DMS53 treated with DMSO at 0.1 percent for 48 hours (cell line): ENCODE measurements at regions not wholly inside any gene's neighbourhood (a gene's known extent, or its start where the extent isn't known, plus 50 kb on each side); places are given as distances from the start of the nearest gene placed in this dataset.

Experiments used
- DNase-seq: peaks from one replicate; lab custom pipeline; 2025; ENCODE audit not compliant: unreplicated experiment; lab: John Stamatoyannopoulos, UW

DNA sequence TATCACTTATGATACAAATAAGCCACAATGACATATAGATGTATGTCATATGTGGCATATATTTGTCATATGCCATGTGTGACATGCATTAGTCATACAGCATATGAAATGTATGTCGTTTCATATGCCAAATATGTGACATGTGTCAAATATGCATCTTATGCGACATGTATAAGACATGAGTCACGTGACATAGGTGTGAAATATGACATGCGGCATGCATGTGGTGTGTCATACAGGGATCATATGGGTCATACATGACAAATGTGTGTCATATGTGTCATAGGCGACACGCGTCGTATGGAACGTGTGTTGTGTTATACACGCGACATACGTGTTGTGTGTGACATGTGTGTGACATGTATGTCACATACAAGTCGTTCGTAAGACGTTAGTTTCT lies 2154.0 kb upstream of the PIK3C3 start:
- no peak for DNase-seq

DNA sequence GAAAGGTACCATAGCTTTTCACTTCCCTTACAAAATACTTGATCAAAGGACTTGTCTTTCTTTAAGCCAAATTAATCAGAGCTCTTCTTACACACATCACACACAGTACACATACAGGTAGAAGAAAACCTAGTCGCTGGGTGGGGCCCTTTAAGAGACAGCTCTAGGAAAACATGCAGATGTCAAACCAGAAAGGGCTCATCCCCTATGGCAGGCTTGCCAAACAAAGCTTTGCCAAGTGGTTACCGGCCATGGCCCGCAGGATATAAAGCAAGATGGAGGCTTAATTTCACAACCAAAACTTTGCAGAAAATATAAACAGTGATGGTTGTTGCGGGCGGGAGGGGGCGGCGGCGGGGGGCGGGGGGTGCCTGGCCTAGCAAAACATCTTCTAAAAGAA lies 2156.0 kb upstream of the PIK3C3 start:
- DNase-seq: no peak

DNA sequence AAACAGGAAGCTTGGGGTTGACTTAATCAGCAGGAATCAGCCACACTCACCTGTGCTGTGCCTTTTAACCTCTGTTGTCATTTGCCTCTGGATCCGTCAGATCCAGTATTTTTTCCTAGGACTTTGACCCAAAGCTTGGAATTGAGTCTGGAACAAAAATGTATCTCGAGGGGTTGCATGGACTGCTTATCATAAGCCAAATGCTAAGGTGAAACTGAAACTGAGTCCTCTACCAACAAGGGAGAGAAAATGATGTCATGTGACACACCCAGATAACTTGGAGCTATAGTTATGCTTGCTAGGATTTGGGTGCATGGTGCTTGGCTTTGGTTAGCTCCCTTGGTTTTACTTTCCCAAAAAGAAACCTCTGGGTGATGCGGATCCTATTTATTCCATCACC lies 2158.6 kb upstream of the PIK3C3 start:
- no peak for DNase-seq

DNA sequence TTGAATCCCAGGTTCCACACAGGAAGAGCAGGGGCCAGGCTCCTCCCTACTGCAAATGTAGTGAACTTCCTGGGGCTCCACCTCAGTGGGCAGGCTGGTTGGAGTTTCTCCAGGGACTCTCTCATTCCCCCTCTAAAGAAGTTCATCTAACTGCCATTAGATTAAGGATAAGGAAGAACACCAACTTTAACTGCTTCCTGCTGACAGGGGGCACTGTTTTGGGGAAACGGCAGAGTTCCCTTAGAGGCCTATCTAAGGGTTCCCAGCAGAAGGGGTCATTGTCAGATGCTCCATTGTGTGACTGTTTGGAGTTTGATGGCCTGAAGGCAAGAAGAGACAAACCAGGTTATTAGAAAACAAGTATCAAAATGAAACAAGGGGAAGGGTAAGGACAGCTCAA lies 2159.7 kb upstream of the PIK3C3 start:
- DNase-seq: no peak

DNA sequence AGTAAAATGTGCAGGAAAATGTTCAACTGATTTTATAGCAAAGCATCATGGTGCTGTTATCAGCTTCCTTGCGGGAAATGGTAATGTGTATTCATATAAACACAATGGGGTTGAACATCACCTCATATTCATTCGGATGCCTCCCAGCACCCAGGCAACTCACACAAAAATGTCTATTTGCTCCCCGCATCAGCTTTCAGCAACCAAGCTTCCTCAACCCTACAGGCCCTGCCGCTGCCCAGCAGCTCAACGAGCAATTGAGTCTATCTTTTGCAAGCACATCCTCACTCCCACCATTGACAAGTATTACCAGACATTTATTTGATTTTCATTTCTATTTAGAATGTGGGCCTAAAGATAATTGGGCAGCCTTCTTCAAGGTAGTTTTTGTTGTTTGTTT lies 2161.4 kb upstream of the PIK3C3 start:
- no peak for DNase-seq

DNA sequence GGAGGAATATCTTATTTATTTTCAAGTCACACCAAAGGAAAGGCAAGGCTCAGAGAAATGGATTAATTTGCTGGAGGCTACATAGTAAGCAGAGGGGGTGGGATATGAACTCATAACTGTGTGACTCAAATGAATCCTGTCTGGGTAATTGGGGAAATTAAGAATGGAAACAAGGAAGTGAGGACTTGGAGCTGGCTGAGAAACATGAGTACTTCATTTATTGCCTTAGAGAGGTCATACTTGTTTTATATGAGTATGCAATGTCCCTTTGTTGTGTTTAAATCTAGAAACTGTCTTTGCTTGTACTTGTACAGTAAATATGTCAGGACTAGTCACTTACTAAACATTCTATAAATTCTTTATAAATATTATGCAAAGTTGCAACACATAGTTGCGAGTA lies 2166.7 kb upstream of the PIK3C3 start:
- no peak for DNase-seq

DNA sequence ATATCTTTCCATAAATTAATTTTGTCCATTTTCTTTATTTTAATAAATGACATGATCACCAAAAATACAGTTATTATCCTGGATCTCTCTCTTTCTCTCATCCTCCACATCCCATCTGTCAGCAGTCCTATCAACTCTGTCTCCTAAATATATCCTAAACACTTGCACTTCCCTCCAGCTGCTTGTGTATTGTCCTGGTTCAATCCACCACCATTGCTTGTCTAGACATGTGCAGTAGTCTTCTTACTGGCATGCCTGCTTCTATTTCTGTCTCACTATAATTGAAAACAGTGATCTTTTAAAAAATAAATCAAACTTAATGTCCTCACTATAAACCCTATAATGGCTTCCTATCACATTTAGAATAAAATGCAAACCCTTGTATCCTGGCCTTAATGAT lies 2168.6 kb upstream of the PIK3C3 start:
- no peak for DNase-seq

DNA sequence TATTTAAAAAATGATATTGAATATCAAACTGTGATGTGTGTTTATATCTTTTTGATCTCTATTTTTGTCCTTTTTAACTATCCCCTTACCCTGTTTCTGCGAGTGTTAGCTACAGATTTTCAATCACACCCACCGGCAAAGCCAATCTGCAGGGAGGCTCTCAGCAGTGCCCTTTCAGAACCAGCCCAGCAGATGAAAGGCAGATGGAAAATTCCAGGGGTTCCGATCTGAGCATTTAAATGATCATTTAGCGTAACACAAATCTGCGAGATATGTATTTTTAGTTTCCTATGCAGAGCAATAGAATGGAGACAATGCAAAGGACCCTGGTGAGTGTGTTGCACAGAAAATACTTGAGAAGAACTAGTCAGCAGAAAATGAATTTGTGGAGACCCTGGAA lies 2170.5 kb upstream of the PIK3C3 start:
- no peak for DNase-seq

DNA sequence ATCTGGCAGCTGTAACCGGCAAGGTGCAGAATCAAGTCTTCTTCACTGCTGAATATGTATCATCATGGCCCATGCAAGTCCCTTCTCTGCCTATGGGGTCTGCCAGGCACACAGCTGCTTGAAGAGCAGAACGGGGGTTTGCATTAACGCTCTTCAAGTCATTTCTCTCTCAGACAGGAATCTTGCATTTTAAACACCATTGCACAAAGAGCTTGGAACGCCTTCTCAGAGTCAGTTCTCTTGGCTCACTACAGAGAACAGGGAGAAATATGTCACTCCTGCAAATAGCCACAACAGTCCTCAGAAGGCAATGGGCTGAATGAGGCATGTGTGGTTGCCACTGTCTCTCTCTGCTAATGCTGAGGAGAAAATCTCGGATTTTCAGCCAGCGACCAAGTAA lies 2173.5 kb upstream of the PIK3C3 start:
- DNase-seq: no peak

DNA sequence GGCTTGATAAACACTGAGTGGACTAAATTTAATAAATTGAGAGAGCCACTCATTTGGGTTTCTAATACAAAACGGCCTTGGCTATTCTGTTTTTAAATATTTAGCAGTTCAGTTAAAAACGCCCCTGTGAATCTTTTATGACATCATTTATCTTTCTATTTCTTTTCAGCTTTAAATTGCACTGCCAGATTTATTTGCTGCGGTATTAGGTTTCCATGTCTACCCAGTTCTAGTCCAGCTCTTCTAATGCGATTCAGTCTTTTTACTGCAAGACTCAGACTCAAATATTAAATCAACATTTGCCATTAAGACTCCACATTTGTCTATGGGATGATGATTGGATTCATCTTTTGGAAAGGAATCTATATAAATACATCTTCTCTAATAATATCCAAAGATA lies 2174.3 kb upstream of the PIK3C3 start:
- DNase-seq: no peak

DNA sequence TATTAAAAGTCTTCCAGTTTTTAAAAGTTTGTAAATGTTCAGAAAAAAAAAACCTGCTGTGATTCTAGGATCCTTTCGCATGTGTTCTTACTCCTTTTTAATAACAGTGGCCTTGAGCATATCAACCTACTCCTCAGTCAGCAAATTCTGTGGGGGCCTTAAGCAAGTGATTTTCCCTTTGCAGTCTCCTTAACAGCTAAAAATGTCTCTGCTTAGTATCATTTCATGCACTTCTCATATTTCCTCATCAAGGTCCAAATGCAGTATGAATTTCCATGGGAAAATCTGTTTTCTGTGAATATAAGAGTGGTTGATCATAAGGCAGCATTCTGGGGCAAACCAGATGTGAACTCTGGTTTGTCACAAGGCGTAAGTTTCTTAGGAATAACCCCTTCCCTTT lies 2175.1 kb upstream of the PIK3C3 start:
- DNase-seq: no peak

DNA sequence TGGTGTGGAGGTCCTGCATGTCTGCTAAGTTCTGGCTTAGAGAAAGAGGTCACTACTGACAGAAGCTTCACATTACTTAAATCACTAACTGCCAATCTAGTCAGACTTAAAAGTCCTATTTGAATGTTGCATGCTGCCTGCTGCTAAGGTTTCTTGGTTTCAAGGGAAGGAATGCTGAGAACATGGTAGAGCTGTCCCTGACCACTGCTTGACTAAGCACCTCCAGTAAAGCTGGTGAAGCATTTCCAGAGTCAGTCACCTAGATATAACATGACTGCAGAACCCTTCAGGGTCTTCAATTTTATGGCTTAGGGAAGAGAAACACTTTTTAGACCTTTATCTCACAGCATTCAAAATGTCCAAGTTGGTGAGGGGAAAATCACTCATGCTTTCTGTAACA lies 2178.3 kb upstream of the PIK3C3 start:
- no peak for DNase-seq

DNA sequence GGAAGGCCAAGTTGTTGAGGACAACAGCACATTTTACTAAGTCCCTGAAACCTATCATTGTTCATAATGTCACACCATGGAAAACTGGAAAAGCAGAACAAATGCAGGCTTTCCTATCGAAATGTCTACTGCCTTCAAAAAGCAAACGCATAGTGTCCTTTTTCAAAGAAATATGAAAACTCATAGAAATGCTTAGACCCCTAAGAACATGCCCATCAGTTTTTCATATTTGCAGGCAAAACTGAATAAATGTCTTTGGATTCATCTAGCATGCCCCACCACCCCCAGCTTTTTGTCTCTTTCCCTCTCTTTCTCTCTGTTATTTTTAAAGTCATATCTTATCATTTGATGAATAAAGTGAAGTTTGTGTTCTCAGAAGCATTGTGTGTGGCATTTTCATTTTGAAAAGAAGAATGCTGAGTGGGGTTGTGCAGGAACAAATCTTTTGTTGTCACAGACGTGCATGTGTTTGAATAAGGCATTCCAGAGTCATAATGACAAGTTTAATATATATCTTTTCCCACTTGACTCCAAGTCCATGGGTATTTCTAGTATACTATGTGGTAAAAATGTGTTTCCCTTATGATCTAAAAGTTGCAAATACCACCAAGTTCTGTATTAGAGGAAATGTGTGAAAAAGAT lies 2180.0 kb upstream of the PIK3C3 start:
- no peak for DNase-seq

DNA sequence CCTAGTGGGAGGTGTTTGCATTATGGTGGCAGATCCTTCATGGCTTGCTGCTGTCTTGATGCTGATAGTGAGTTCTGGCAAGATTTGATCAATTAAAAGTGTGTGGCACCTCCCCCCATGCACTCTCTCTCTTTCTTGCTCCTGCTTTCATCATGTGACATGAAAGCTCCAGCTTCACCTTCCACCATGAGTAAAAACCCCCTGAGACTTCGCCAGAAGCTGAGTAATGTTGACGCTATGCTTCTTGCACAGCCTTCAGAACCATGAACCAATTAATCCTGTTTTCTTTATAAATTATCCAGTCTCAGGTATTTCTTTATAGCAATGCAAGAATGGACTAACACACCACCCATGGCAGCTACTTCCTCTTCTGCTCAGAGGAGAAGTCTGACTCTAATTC lies 2181.4 kb upstream of the PIK3C3 start:
- DNase-seq: no peak

DNA sequence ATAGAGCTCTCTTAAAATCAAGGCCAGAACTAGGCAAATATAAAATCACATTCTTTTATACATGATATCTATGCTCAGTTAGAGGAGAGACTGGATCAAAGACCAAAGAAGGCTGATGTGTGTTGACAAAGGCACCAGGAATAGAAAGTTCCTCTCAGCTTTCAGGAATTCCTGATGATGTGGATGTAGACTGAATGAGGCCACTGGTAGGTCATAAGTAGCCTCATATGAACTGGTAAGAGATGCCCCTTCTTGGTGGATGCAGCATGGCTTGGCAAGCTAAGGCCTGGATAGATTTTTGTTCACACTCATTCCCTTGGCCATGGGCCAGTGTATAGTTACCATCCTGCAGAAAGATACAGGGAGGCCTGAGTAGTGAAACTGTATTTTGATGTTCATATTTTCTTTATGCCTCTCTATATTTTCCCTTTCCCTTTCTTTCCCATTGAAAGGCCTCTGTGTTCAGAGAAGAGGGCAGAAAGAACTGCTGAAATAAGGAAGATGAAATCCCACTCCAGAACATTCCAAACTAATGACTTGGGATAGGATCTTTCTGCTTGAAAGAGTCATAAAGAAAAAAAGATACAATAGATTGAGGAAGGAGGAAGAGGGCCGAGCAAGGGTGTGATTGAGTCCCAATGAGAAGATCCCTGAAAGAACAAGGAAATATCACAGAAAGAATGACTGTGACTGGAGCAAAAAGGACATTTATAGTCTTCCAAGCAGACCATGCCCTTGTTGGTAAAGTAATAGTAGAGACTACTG lies 2182.7 kb upstream of the PIK3C3 start:
- no peak for DNase-seq

DNA sequence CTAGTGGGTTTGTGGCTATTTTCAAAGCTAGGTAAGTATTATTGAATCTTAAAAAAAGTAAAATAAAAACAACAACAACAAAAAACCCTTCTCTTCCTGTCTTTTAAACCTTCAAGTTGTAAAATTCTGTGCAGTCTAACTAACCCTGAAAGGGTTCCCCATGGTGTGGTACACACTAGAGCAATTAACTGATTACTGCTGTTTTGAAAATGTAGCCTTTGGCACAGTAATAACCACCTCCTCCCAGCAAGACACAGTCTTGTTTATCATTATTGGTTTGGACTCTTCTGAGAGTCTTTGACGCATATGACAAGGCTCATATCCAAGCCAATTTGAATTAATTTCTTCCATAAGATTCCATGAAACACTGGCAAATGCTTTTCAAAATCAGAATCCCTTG lies 2184.6 kb upstream of the PIK3C3 start:
- no peak for DNase-seq

DNA sequence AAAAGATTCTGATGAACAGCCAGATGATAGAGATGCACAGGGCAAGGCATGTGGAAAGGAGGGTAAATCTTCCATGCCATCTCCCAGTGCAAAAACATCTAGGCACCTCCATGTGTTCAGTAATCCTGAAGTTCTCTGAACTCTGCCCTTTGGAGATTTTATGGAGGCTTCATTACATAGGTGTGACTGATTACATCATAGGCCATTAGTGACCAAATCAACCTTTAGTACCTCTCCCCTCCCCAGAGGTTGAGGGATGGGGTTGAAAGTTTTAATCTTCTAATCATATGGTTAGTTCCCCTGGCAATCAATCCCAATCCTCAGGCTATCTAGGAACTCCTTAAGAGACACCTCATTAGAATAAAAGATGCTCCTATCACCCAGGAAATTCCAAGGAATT lies 2190.2 kb upstream of the PIK3C3 start:
- DNase-seq: no peak

DNA sequence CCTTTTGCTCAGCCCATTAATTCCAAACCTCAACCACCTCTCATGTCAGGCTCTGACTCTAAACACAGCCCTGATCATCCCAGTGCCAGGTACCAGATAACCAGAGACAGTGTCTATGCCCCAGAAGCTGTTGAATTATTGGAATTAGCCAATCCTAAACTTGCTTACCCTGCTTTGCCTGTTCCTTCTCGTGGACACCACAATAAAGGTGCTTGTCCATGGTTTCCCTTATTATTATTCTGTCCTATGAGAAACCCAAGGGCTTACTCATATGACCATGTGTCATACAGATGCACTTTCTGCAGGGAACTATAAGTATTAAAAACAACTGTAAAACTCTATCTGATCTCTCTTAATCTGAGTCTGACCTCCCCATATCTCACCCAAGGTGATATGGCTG lies 2193.8 kb upstream of the PIK3C3 start:
- DNase-seq: no peak

DNA sequence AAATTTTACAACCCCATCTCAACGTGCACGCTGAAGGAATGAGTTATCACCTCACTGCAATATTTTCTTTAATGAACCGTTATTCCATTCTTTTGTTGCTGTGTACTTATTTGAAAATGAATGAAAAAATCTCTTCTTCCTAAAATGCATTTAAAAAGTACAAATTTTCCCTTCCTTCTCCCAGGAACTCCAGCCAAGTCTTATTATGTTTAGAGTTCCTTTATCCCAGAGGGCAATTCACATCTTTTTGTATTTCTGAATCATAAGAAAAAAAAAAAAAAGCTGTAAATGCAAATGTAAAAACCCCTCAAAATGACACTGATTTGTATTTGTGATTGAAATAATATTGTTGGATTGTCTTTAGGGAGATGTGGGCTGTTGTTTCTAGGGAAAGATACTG lies 2194.3 kb upstream of the CELF4 start:
- DNase-seq: no peak

DNA sequence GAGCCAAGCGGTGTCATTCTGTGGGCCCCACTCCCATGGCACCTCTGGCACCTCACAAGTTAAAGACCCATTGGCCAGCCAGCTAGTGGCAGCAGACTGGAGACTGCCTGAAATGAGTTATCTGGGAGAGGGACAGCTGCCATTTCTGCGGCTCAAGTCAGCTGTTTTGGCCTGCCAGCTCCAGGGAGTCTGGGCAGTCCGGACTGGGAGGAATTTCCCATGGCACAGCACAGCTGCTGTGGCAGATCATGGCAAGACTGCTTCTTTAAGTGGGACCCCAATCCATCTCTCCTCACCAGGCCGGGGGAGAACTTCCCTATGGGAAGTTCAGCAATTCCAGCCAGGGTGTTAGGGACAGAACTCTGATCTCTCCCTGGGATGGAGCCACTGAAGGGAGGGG lies 2187.6 kb upstream of the CELF4 start:
- DNase-seq: no peak

DNA sequence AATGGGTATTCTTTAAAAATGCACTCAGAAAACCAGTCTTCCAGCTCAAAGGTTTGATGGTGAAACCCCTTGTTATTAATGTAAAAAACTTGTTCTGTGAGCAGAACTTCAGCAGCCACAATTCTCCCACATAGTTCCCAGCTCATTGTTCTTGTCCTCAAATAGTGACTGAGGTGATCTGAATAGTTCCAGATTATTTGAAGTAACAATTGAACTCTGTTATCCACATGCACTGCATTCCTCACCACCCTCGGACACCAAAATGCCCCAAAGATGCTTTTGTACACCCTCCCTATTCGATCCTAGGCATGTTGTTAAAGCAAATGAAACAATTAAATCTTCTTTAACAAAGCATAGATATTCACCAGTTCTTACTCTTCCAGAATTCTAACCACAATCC lies 2186.8 kb upstream of the CELF4 start:
- no peak for DNase-seq

DNA sequence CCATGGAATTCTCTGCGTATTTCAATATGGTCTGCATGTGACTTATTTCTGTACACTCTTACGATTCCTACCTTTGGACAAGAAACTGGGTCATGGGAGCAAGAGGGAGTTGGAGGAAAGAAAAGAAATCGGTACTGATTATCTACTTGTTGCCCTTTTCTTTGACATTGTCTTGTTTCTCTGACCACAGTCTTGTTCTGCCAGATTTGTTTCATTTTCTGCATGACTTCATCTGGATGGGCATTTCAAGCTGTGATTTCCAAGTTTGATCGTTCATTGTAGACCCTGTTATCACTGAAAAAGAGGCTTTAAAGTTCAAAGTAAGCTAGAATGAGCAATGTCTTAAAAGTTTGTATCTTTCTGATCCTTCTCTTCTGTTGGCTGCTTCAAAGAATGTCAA lies 2186.3 kb upstream of the CELF4 start:
- no peak for DNase-seq

DNA sequence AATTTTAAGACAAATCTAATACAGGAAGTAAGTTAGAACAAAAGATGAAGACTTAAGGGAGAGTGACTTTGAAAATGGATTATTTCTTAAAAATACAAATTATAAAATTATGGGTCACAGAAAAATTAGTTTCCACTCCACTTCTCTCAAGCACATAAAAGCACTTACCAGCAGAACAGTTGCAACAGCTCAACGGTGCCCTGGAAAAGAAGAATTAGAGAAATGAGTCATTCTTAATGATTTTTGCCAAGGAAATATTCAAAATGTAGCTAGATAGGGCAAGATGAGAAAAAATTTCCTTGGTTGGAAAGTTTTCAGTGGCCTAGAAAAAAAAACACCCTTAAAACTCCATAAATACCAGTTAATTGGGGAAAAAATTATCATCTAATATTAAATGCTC lies 2185.6 kb upstream of the CELF4 start:
- DNase-seq: no peak
